Muscle of arm (tissue), 1 donor: ENCODE measurements at regions not wholly inside any gene's neighbourhood (a gene's known extent, or its start where the extent isn't known, plus 50 kb on each side); places are given as distances from the start of the nearest gene placed in this dataset.

Experiments
- DNase-seq: peaks from one replicate; pipeline ENCODE4 v3.0.0-alpha.2; 2013

GRCh38 chr6:169339731-169340309, 86.2 kb upstream of the THBS2 start:
- DNase-seq, result no peak

DNA sequence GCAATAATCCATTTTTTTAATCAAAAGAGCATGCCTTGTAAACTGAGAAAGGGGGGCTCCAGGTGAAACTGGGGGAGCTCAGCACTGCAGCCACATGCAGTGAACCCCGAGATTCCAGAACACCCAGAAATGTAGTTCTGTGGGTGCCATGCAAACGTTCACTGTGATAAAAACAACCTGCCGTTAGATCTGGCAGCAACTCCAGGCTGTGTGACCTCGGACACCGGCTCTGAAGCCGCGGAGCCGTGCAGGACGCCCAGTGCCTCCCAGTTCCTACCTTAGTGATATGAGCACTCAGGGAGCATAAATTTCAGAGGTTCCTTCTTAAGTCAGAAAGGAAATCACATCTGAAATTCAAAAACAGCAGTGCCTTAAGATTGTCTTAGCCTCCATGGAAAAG, 85.4 kb upstream of the THBS2 start:
- no peak for DNase-seq

DNA sequence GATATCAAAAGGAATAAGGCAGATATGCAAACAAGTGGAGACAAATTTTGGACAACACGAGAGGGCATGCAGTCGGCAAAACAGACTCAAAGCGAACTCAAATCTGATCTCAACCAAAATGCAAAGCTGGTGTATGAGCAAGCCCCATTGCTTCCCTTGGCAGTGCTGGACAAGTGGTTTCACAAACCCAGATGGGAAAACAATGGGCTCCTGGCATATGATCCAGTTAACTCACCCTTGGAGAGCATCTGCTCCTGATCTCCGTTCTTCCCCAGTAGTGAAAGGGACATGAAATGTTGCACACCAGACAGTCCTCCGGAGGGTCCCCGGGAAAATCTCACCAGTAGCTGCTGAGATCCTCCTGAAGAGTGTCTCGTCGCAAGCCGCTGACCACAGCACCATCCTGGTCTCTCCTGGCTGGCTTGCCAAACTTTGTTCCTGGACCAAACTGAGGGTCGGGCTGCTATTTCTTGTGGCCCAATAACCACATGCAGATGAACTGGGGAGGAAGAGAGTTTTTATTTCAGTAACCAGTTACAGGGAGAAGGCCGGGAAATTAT, 84.3 kb upstream of the THBS2 start:
- DNase-seq, result no peak

- no peak for DNase-seq
These were observed 81.7 kb upstream of the THBS2 start for GRCh38 chr6:169335301-169335700.

GRCh38 chr6:169332250-169332649, 78.6 kb upstream of the THBS2 start:
- no peak for DNase-seq

GRCh38 chr6:169328112-169328801, 74.6 kb upstream of the THBS2 start:
- no peak for DNase-seq

DNA sequence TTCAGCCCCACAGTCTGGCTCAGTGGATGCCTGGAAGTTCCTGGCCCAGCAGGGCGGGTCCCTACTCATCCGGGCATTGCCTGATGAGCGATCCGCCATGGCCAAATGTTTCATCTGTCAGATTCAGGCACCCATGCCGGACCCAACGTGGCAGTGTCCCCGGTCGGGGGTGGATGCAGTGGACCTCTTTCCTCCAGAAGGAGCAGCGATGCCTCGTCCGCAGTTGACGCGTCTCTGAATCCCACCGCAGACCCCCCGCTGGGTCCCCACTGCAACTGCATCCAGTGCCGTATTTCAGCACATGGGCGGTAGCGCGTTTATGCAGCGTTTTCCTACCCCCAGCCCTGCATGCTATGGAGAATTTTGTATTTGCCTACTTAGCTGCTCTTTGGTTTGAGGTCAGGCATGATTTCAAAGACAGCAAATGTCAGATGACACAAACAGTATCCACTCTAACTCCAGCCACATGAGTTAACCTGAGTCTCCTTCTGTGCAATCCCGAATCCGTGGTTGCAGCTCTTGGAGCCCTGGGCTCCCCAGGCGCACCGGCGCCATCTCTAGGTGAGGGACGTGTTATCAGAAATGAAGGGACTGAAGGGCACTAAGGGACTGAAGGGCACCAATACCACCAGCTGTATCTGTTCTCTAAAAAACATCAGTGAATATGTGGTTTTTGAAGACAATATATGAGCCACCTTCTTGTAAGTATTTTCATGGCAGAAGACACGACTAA, 72.6 kb upstream of the THBS2 start:
- no peak for DNase-seq

DNA sequence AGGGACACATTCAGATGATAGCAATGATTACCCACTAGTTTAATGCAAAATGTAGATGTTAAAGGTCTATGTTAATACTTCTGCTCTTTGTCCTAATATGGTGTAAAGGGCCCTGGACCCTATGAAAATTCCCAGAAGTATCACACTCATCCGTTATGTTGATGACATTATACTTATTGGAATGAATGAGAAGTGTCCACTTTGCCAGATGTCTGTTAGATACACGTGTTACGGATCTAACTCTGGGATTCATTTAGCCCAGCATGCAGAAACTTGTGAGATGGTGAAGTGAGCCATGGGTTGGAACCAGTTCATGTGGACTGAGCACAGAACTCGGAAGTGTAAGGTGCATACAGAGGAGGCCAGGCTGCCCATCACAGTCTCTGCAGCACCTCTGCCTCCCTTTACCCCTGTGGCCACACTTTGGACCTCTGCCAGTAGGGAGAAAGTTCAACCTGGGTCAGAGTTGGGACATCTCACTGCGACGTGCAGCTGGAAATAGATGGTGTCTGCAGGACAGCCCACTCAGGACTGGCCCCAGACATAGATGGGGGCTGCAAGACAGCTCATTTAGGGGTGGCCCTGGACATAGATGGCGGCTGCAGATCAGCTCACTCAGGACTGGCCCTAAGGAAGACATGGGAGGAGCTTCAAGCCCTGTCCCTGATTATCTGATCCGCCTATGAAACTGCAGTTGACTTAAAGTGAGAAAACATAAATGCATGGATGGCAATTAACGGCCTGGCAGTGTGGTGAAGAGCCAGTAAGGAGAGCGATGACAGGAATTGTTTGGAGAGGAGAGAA, 71.2 kb upstream of the THBS2 start:
- DNase-seq, result no peak

GRCh38 chr6:169324086-169324485, 70.4 kb upstream of the THBS2 start:
- no peak for DNase-seq

GRCh38 chr6:169323221-169323620, 69.6 kb upstream of the THBS2 start:
- DNase-seq, result no peak

DNA sequence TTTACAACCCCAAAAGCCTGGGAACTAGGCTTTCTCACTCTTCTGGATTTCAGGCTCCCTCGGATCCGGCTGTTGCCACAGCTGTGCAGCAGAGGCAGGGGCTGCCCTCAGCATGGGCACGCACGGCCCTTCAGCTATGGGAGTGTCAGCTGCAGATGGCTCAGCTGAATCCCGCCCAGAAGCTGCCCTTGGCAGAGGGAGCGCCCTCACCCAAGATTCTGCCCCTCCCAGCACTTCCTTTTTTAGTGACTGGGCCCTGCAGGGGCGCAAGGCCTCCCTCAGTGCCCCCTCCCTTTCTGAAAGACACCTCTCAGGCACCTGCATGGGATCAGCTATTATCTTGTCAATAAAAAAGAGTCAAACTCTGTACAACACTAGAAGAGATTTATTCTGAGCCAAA, 67.9 kb upstream of the THBS2 start:
- no peak for DNase-seq

- DNase-seq, result no peak
These were observed 66.4 kb upstream of the THBS2 start for GRCh38 chr6:169320013-169320412.

GRCh38 chr6:169317441-169318202, 64.0 kb upstream of the THBS2 start:
- no peak for DNase-seq

GRCh38 chr6:169316651-169317050, 63.0 kb upstream of the THBS2 start:
- DNase-seq, result no peak

GRCh38 chr6:169315830-169316614, 62.4 kb upstream of the THBS2 start:
- no peak for DNase-seq

DNA sequence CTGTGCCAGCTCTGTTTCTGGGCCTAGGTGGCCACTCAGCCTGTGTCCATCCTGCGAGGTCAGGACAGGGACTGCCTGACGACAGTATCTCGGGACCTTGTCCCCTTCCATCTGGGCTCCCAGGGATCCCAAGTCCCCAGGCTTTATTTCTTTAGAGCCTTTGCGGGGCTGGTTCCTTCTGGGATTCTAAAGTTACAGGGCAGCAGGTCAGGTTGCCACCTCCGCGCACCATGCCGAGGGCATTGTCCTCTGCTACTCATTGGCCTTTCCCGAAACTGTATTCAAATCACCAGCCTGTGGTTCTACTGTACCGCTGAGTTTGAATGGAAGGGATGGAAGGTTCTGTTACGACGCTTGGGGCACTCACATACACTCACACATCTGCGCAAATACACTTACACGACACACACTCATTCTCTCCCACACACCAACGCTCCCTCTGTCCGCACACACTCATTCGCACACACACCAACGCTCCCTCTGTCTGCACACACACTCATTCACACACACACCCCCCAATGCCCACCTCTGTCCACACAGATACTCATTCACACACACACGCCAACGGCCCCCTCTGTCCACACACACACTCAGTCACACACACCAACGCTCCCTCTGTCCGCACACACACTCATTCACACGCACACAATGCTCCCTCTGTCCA, 59.8 kb upstream of the THBS2 start:
- DNase-seq, result no peak

GRCh38 chr6:169312658-169313346, 59.2 kb upstream of the THBS2 start:
- DNase-seq, result no peak

- no peak for DNase-seq
These were observed 57.3 kb upstream of the THBS2 start for GRCh38 chr6:169310983-169311382.
